Bronchial epithelial cell (primary cell): ENCODE measurements at regions not wholly inside any gene's neighbourhood (a gene's known extent, or its start where the extent isn't known, plus 50 kb on each side); places are given as distances from the start of the nearest gene placed in this dataset.
"Not testable (repeated sequence)": the region's sequence is repeated elsewhere in the genome, so short reads cannot be mapped to it uniquely, and the experiment has no call there.

Source experiments
- DNase-seq: peaks from one replicate; pipeline ENCODE4 v3.0.0-alpha.2; 2010; ENCODE audit warnings: low read depth
- FAIRE-seq: peaks from 2 replicates; lab custom pipeline; 2011; peaks lifted over from hg19 to GRCh38; lab: Jason Lieb, UNC
- H3K27me3 ChIP-seq: 2 replicates; pipeline ENCODE4 v1.5.1; 2011; ENCODE audit warnings: low read length; ENCODE audit not compliant: control insufficient read depth, insufficient read depth
- H3K36me3 ChIP-seq: 2 replicates; pipeline ENCODE4 v1.5.1; 2011; ENCODE audit warnings: low read length; ENCODE audit not compliant: control insufficient read depth, insufficient read depth
- H3K4me3 ChIP-seq: 2 replicates; pipeline ENCODE4 v1.5.1; 2011; ENCODE audit warnings: mild to moderate bottlenecking, low read depth, low read length, control low read depth
- TF ChIP-seq, protein P1 (sequence below): IDR thresholded peaks from 2 replicates; pipeline ENCODE4 v1.5.1; 2011; ENCODE audit warnings: mild to moderate bottlenecking, moderate library complexity, low read length, control low read depth, inconsistent platforms; ENCODE audit not compliant: insufficient read depth, severe bottlenecking

DNA sequence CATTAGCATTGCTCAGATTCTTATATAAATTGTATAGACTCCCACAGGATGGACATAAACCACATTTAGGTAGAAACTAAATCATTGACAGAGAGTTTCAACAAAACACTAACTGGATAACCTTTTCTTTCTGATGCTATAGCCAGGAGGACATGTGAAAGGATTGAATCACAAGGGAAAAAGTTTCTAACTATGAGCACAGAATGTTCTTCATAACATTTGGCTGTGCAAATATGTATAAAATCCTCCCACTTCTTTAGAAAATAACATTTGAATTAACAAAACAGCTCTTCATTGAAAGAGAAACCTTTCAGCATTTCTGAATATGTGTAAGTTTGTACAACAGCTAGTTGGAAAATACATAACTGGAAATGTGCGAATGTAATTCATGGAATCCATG lies 167.3 kb downstream of the TBX15 start:
- no peak for FAIRE-seq
- Histone ChIP-seq H3K27me3 (no peaks in the 10 kb centered on the region), H3K4me3 (no peak overlapping the region), H3K36me3 (no peaks in the 10 kb centered on the region)
- DNase-seq, result no peak
- TF ChIP-seq, protein P1, sequence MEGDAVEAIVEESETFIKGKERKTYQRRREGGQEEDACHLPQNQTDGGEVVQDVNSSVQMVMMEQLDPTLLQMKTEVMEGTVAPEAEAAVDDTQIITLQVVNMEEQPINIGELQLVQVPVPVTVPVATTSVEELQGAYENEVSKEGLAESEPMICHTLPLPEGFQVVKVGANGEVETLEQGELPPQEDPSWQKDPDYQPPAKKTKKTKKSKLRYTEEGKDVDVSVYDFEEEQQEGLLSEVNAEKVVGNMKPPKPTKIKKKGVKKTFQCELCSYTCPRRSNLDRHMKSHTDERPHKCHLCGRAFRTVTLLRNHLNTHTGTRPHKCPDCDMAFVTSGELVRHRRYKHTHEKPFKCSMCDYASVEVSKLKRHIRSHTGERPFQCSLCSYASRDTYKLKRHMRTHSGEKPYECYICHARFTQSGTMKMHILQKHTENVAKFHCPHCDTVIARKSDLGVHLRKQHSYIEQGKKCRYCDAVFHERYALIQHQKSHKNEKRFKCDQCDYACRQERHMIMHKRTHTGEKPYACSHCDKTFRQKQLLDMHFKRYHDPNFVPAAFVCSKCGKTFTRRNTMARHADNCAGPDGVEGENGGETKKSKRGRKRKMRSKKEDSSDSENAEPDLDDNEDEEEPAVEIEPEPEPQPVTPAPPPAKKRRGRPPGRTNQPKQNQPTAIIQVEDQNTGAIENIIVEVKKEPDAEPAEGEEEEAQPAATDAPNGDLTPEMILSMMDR, result no peak

DNA sequence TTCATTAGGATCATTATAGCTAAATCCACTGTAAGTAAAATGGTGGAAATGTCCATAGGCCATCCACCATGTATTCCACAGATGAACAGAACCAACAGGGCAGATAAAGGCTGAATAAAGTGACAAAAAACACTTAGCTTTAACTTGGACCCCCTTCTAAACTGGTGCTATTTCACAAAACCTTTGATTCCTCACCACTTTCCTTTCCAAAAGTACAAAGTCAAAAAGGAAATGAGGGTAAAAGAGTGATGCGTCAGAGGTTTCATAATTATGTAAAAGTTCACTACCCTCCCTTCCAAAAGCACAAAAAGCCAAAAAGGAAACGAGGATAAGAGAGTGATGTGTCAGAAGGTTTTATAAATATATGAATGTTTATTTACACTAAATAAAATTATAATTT lies 172.2 kb downstream of the TBX15 start:
- FAIRE-seq (no peak), DNase-seq (no peak)
- no peaks in the 10 kb centered on the region for H3K36me3 ChIP-seq

DNA sequence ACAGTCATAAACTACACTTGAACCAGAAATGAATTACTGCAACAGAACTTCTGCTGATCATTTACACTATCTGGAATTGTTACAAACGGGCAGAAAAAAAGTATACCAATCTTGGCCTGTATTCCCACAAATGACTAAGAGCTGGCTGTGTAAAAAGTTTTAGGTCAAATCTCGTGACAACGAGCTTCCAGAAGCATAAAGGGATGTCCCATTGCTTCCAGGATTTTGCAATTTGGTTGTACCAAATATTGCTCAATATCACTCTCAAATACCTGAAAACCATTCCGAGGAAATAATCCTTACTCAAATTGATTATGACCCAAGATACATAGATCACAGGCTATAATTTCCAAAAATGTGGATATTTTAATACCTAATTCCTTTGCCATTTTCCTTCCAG lies 175.6 kb downstream of the TBX15 start:
- Histone ChIP-seq H3K36me3 (no peaks in the 10 kb centered on the region), H3K4me3 (no peak overlapping the region), H3K27me3 (no peaks in the 10 kb centered on the region)
- TF ChIP-seq, protein P1, result no peak
- DNase-seq (no peak), FAIRE-seq (no peak)

More for the DNA sequence above, 172.2 kb downstream of the TBX15 start:
- Histone ChIP-seq H3K27me3 (no peaks in the 10 kb centered on the region), H3K4me3 (no peak overlapping the region)
- TF ChIP-seq, protein P1, result no peak

DNA sequence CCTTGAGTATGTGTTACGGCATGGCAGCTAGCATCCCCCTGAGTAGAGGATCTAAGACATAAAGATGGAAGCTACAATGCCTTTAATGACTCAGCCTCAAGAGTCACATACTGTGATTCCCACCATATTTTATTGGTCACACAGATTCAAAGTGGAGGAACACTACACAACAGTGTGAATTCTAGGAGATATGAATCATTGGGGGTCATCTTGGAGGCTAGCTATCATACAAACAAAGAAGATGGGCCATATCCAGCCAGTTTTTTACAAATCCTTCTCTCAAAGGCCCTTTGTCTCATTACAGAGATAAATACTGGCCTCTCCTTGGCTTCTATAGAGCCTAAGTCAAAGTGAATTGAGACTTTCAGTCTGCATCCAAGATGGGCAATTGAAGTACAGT lies 177.0 kb downstream of the TBX15 start:
- Histone ChIP-seq H3K27me3 (no peaks in the 10 kb centered on the region), H3K36me3 (no peaks in the 10 kb centered on the region), H3K4me3 (no peak overlapping the region)
- FAIRE-seq, result no peak
- TF ChIP-seq, protein P1, result no peak
- DNase-seq, result no peak

DNA sequence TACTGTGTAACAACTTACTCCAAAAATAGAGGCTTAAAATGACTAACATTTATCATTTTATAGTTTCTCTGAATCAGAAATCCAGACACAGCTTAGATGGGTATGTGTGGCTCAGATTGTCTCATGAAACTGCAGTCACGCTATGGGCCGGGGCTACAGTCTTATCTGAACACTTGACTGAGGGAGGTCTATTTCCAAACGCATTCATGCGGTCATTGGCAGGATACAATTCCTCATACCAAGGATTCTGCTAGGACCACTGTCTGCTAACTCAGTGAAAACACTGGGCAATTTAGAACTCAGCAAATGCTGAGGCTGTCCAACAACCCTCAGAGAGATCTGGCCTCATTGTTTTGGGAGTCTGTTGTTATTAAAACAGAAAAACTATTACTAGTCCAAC lies 178.6 kb downstream of the TBX15 start:
- TF ChIP-seq, protein P1, result no peak
- DNase-seq, result no peak
- Histone ChIP-seq H3K27me3 (no peaks in the 10 kb centered on the region), H3K4me3 (no peak overlapping the region), H3K36me3 (no peaks in the 10 kb centered on the region)
- FAIRE-seq, result no peak

DNA sequence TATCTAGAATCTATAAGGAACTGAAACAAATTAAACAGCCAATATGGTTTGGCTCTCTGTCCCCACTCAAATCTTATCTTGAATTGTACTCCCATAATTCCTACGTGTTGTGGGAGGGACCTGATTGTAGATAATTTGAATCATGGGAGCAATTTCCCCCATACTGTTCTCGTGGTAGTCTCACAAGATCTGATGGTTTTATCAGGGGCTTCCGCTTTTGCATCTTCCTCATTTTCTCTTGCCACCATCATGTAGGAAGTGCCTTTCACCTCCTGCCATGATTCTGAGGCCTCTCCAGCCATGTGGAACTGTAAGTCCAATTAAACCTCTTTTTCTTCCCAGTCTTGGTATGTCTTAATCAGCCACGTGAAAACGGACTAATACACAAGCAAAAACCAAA lies 185.0 kb downstream of the TBX15 start:
- H3K36me3 ChIP-seq, H3K27me3 ChIP-seq, DNase-seq, H3K4me3 ChIP-seq, FAIRE-seq: not testable (repeated sequence)
